Large intestine (tissue), 3 donors: ENCODE measurements at regions not wholly inside any gene's neighbourhood (a gene's known extent, or its start where the extent isn't known, plus 50 kb on each side); places are given as distances from the start of the nearest gene placed in this dataset.

ENCODE experiments used
- DNase-seq, 2 donors: peaks; one replicate each; pipeline versions ENCODE4 v3.0.0 to v3.0.0-alpha.2; 2013
- H3K27ac ChIP-seq: one replicate; pipeline ENCODE4 v1.5.1; 2013; ENCODE audit warnings: low read length
- H3K27me3 ChIP-seq: 2 replicates; pipeline ENCODE4 v1.6.1; 2013; ENCODE audit warnings: low read length; ENCODE audit not compliant: control insufficient read depth, insufficient read depth
- H3K36me3 ChIP-seq: 2 replicates; pipeline ENCODE4 v1.6.1; 2013; ENCODE audit warnings: low read length; ENCODE audit not compliant: control insufficient read depth, insufficient read depth
- H3K4me1 ChIP-seq: one replicate; pipeline ENCODE4 v1.6.1; 2013; ENCODE audit warnings: low read length; ENCODE audit not compliant: control insufficient read depth, insufficient read depth
- H3K4me3 ChIP-seq: one replicate; pipeline ENCODE4 v1.5.1; 2013; ENCODE audit warnings: low read length
- H3K9me3 ChIP-seq: one replicate; pipeline ENCODE4 v1.6.1; 2013; ENCODE audit warnings: mild to moderate bottlenecking, low read depth, low read length, moderate library complexity; ENCODE audit not compliant: control insufficient read depth
- WGBS: methylation state at CpG from one replicate; pipeline ENCODE4 v1.1.5; 2013; ENCODE audit warnings: low lambda C conversion rate; ENCODE audit not compliant: insufficient coverage; 5-methylcytosine and 5-hydroxymethylcytosine counted together

- Histone ChIP-seq H3K27ac (no peak overlapping the region), H3K27me3 (no peaks in the 10 kb centered on the region), H3K9me3 (no peaks in the 10 kb centered on the region), H3K4me1 (no peaks in the 10 kb centered on the region), H3K36me3 (no peaks in the 10 kb centered on the region), H3K4me3 (no peak overlapping the region)
- WGBS = 100% methylated on average over 1 of the region's 2 CpGs
- DNase-seq = no peak
Observed at GRCh38 chr5:117027384-117027783, 452.8 kb upstream of the SEMA6A start.

GRCh38 chr5:117020999-117021398, 446.4 kb upstream of the SEMA6A start:
- 50% methylated on average over 1 of the region's 2 CpGs for WGBS
- H3K27ac ChIP-seq = no peak overlapping the region
- H3K27me3 ChIP-seq = no peaks in the 10 kb centered on the region

GRCh38 chr5:117013280-117013877, 438.8 kb upstream of the SEMA6A start:
- Histone ChIP-seq H3K27me3 (no peaks in the 10 kb centered on the region), H3K27ac (no peak overlapping the region), H3K4me3 (no peak overlapping the region), H3K36me3 (no peaks in the 10 kb centered on the region), H3K9me3 (no peaks in the 10 kb centered on the region), H3K4me1 (no peaks in the 10 kb centered on the region)
- WGBS = no CpG with 5 or more reads among the region's 5 CpGs
- DNase-seq = no peak

More at GRCh38 chr5:117020999-117021398, 446.4 kb upstream of the SEMA6A start:
- H3K4me3 ChIP-seq = no peak overlapping the region
- no peaks in the 10 kb centered on the region for H3K4me1 ChIP-seq
- no peak for DNase-seq
- no peaks in the 10 kb centered on the region for H3K36me3 ChIP-seq
- H3K9me3 ChIP-seq = no peaks in the 10 kb centered on the region

- Histone ChIP-seq H3K36me3 (no peaks in the 10 kb centered on the region), H3K9me3 (no peaks in the 10 kb centered on the region), H3K4me3 (no peak overlapping the region), H3K27ac (no peak overlapping the region), H3K4me1 (no peaks in the 10 kb centered on the region), H3K27me3 (no peaks in the 10 kb centered on the region)
- WGBS = no CpG with 5 or more reads among the region's 2 CpGs
- DNase-seq = no peak
Observed at GRCh38 chr5:117010574-117010973, 436.0 kb upstream of the SEMA6A start.

DNA sequence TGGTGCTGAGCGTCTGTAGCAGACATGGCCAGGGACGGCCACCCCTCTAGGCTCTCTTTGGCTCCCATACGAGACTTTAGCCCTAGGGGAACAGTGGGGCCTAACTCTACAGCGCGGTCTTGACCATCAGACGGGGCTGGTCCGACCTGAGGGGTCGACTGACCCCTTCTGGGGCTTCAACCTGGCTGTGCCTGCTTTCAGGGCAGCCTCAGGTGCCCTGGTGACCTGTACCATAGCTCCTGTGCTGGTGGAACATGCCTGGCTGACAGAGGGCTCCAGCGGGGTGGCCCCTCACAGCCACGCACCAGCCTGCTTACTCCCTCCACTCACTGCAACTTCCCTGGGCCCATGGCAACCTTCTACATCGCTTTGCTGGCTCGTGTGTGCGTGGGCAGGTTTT, 423.4 kb upstream of the SEMA6A start:
- Histone ChIP-seq H3K4me3 (no peak overlapping the region), H3K36me3 (no peaks in the 10 kb centered on the region), H3K4me1 (no peaks in the 10 kb centered on the region), H3K9me3 (peaks cover 9% of the 10 kb centered on the region), H3K27ac (no peak overlapping the region), H3K27me3 (no peaks in the 10 kb centered on the region)
- no peak for DNase-seq
- WGBS = no CpG with 5 or more reads among the region's 13 CpGs

DNA sequence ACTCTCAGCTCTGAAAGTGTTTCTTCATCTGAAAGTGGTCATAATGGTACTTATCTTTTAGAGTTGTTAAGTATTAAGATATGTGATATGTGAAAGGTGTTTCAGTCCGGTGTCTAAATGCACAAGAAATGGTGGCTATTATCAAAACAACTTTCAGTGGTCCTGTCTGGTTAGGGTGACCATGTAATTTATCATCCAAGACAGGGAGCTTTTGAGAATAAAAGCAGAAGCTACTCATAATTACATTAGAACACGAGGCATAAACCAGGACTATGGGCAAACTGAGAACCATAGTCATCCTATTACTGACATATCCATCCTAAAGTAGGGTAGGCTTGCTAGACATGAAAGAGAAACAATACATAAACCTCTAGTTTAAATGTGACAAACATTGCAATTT, 418.1 kb upstream of the SEMA6A start:
- H3K27ac ChIP-seq = no peak overlapping the region
- no peaks in the 10 kb centered on the region for H3K36me3 ChIP-seq
- no peak overlapping the region for H3K4me3 ChIP-seq
- 60% methylated on average over 2 of the region's 2 CpGs for WGBS
- DNase-seq = no peak
- H3K9me3 ChIP-seq = no peaks in the 10 kb centered on the region
- H3K27me3 ChIP-seq = no peaks in the 10 kb centered on the region
- H3K4me1 ChIP-seq = no peaks in the 10 kb centered on the region

GRCh38 chr5:116989995-116990394, 415.4 kb upstream of the SEMA6A start:
- H3K9me3 ChIP-seq = no peaks in the 10 kb centered on the region
- H3K4me3 ChIP-seq = no peak overlapping the region
- no peaks in the 10 kb centered on the region for H3K27me3 ChIP-seq
- no CpG with 5 or more reads among the region's 3 CpGs for WGBS
- no peak for DNase-seq
- H3K27ac ChIP-seq = no peak overlapping the region
- H3K36me3 ChIP-seq = no peaks in the 10 kb centered on the region
- H3K4me1 ChIP-seq = no peaks in the 10 kb centered on the region

DNA sequence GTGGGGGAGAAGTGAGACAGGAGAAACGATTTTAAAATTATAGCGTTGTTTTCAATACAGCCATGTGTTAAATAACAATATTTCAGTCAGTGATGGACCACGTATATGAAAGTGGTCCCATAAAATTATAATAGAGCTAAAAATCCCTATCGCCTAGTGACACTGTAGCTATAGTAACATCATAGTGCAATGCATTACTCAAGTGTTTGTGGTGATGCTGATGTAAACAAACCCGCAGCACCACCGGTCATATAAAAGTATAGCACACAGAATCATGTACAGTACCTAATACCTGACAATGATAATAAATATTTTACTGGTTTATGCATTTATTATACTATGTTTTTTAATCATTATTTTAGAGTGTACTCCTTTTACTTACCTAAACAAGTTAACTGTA, 407.4 kb upstream of the SEMA6A start:
- H3K4me3 ChIP-seq = no peak overlapping the region
- no peak overlapping the region for H3K27ac ChIP-seq
- no peak for DNase-seq
- WGBS = 96% methylated on average over 4 of the region's 6 CpGs
- no peaks in the 10 kb centered on the region for H3K4me1 ChIP-seq
- H3K36me3 ChIP-seq = no peaks in the 10 kb centered on the region
- H3K9me3 ChIP-seq = no peaks in the 10 kb centered on the region
- H3K27me3 ChIP-seq = no peaks in the 10 kb centered on the region

DNA sequence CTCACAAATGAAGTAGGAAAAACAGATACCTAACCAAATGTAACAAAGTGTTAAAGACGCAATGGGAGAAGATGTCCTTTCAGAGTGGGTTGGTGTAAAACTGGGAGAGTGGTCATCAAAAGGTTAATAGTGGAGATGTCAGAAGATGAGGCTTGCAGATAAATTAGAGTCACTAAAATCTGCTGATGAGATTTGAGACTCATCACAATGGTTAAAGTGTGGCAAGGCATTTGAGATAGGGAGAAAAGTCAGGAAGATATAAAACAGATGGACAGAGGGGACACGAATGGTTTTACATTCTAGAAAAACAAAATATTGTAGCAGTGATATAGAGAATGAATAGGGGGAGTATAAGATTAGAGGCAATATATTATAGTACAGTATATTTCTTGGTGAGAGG, 406.0 kb upstream of the SEMA6A start:
- no peaks in the 10 kb centered on the region for H3K36me3 ChIP-seq
- no peak overlapping the region for H3K27ac ChIP-seq
- no peaks in the 10 kb centered on the region for H3K27me3 ChIP-seq
- H3K4me3 ChIP-seq = no peak overlapping the region
- WGBS = 86% methylated on average over 2 of the region's 2 CpGs
- DNase-seq = no peak
- H3K9me3 ChIP-seq = no peaks in the 10 kb centered on the region
- H3K4me1 ChIP-seq = no peaks in the 10 kb centered on the region

GRCh38 chr5:116976767-116977166, 402.1 kb upstream of the SEMA6A start:
- WGBS = no CpG with 5 or more reads among the region's 1 CpG
- H3K4me3 ChIP-seq = no peak overlapping the region

DNA sequence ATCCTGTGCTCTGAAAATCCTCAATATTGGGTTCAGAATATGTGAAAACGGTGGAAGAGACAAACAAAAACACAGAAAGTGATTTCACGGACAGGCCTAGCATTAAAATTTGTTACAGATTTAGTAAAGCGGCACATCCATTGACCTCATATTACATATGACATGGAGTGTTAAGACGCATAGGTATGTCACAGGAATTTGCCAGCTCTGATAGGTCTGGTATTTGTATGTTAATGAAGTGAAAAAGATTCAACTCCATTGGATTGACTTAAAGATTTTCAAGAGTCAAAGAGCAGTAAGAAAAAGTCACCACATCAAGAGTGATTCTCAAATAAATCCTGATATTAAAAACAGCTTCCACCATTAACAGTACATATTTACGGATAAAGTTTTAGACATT, 396.5 kb upstream of the SEMA6A start:
- Histone ChIP-seq H3K4me3 (no peak overlapping the region), H3K36me3 (no peaks in the 10 kb centered on the region), H3K27ac (no peak overlapping the region), H3K9me3 (no peaks in the 10 kb centered on the region), H3K4me1 (no peaks in the 10 kb centered on the region), H3K27me3 (no peaks in the 10 kb centered on the region)
- DNase-seq = no peak
- 89% methylated on average over 5 of the region's 5 CpGs for WGBS

More at GRCh38 chr5:116976767-116977166, 402.1 kb upstream of the SEMA6A start:
- DNase-seq = no peak
- no peaks in the 10 kb centered on the region for H3K27me3 ChIP-seq
- H3K9me3 ChIP-seq = no peaks in the 10 kb centered on the region
- no peaks in the 10 kb centered on the region for H3K36me3 ChIP-seq
- H3K4me1 ChIP-seq = no peaks in the 10 kb centered on the region
- no peak overlapping the region for H3K27ac ChIP-seq
